Panc1 (cell line): ENCODE measurements at regions not wholly inside any gene's neighbourhood (a gene's known extent, or its start where the extent isn't known, plus 50 kb on each side); places are given as distances from the start of the nearest gene placed in this dataset.

Source experiments
- ATAC-seq: fragments of 200-7000 bp; cut with Tn5 transposase; 2 replicates; pipeline ENCODE4 v1.9.1; 2020; ENCODE audit warnings: mild to moderate bottlenecking, moderate library complexity
- BruUV-seq: library from RNA; stranded (reverse); fragments of 400-500 nt; replicated peaks from 2 replicates; lab custom pipeline; 2021; lab: Mats Ljungman, UMichigan
- CTCF ChIA-PET: fragments of 300-600 bp; sonication (Branson Sonifier 250); formaldehyde crosslinking; loops from one replicate; lab custom pipeline; 2022; ENCODE audit warnings: antibody characterized with exemption; lab: Charles Lee
- POLR2A ChIA-PET: fragments of 300-600 bp; sonication (Branson Sonifier 250); formaldehyde crosslinking; loops from one replicate; lab custom pipeline; 2022; ENCODE audit warnings: antibody characterized with exemption; lab: Charles Lee
- DNase-seq: peaks from one replicate; pipeline ENCODE4 v3.0.0-alpha.2; 2010; ENCODE audit warnings: low read depth, low spot score
- H3K27ac ChIP-seq: 2 replicates; pipeline ENCODE4 v1.5.1; 2011; ENCODE audit warnings: mild to moderate bottlenecking, low read length, inconsistent platforms
- H3K27me3 ChIP-seq: fragments of 200-500 bp; sonication (Bioruptor generic); 2 replicates; pipeline ENCODE4 v1.6.0; 2014; ENCODE audit warnings: low read length, inconsistent platforms; ENCODE audit not compliant: control insufficient read depth, insufficient read depth
- H3K36me3 ChIP-seq: fragments of 200-500 bp; sonication (Bioruptor generic); 2 replicates; pipeline ENCODE4 v1.5.1; 2014; ENCODE audit warnings: inconsistent platforms, mild to moderate bottlenecking, low read length, moderate library complexity; ENCODE audit not compliant: control insufficient read depth, insufficient read depth
- H3K4me1 ChIP-seq: 2 replicates; pipeline ENCODE4 v1.5.1; 2011; ENCODE audit warnings: inconsistent platforms, mild to moderate bottlenecking, low read length, moderate library complexity; ENCODE audit not compliant: control insufficient read depth, insufficient read depth
- H3K4me3 ChIP-seq, 2 experiments: 2 replicates each; pipeline ENCODE4 v1.5.1; 2011 to 2012; ENCODE audit warnings: low read depth in 2 of 2, low read length in 2 of 2, mild to moderate bottlenecking in 2 of 2, inconsistent platforms in 1 of 2, moderate library complexity in 1 of 2
- H3K9me3 ChIP-seq: fragments of 200-500 bp; sonication (Bioruptor generic); 2 replicates; pipeline ENCODE4 v1.5.1; 2014; ENCODE audit warnings: low read depth, mild to moderate bottlenecking, inconsistent platforms, low read length, moderate library complexity; ENCODE audit not compliant: control insufficient read depth, insufficient read depth
- CTCF ChIP-seq: fragments of 450-650 bp; IDR thresholded peaks from 2 replicates; pipeline ENCODE4 v1.5.1; 2017; ENCODE audit warnings: mild to moderate bottlenecking
- POLR2AphosphoS5 ChIP-seq: IDR thresholded peaks from 2 replicates; pipeline ENCODE4 v1.6.1; 2012; ENCODE audit warnings: mild to moderate bottlenecking, low read depth, low read length, moderate library complexity
- SIN3A ChIP-seq: IDR thresholded peaks from 2 replicates; pipeline ENCODE4 v1.6.1; 2012; ENCODE audit warnings: low read depth, mild to moderate bottlenecking, low read length, moderate library complexity, borderline replicate concordance; ENCODE audit not compliant: insufficient read depth
- TCF7L2 ChIP-seq: IDR thresholded peaks from 2 replicates; pipeline ENCODE4 v1.6.1; 2011; ENCODE audit warnings: mild to moderate bottlenecking, low read depth, low read length, inconsistent platforms
- in situ Hi-C: cut with HindIII; loops from 2 replicates; pipeline ENCODE4 v1.10.0; 2016; ENCODE audit warnings: low sequenced_read_pairs, low pct_unique_long_range_greater_than_20kb
- intact Hi-C: fragments of 100-400 bp; cut with micrococcal nuclease; formaldehyde crosslinking; loops from one replicate; pipeline ENCODE4 v1.10.0; 2022; ENCODE audit not compliant: unreplicated experiment
- TF ChIP-seq, protein P1 (sequence below), 2 experiments: IDR thresholded peaks; 2 replicates each; pipeline ENCODE4 v1.6.1; 2011 to 2012; ENCODE audit warnings: low read depth in 2 of 2, control low read depth in 1 of 2, low read length in 1 of 2, mild to moderate bottlenecking in 1 of 2, moderate library complexity in 1 of 2; ENCODE audit not compliant: insufficient read depth in 1 of 2

GRCh38 chr4:180493299-180493698 is 1749.9 kb upstream of the TENM3 start:
- no peak overlapping the region for H3K4me3 ChIP-seq
- intact Hi-C loops: no loop called here
- no peak overlapping the region for H3K27ac ChIP-seq
- CTCF ChIA-PET: no interaction called here
- H3K4me1 ChIP-seq: no peaks in the 10 kb centered on the region
- POLR2A ChIA-PET: no interaction called here
- ATAC-seq (no peak), DNase-seq (no peak)
- BruUV-seq: no TSS peak
- H3K9me3 ChIP-seq: no peaks in the 10 kb centered on the region
- in situ Hi-C loops: no loop called here
- no peaks in the 10 kb centered on the region for H3K36me3 ChIP-seq
- H3K27me3 ChIP-seq: no peaks in the 10 kb centered on the region
- TF ChIP-seq TCF7L2 (no peak), POLR2AphosphoS5 (no peak), CTCF (no peak), SIN3A (no peak)
- TF ChIP-seq, protein P1, sequence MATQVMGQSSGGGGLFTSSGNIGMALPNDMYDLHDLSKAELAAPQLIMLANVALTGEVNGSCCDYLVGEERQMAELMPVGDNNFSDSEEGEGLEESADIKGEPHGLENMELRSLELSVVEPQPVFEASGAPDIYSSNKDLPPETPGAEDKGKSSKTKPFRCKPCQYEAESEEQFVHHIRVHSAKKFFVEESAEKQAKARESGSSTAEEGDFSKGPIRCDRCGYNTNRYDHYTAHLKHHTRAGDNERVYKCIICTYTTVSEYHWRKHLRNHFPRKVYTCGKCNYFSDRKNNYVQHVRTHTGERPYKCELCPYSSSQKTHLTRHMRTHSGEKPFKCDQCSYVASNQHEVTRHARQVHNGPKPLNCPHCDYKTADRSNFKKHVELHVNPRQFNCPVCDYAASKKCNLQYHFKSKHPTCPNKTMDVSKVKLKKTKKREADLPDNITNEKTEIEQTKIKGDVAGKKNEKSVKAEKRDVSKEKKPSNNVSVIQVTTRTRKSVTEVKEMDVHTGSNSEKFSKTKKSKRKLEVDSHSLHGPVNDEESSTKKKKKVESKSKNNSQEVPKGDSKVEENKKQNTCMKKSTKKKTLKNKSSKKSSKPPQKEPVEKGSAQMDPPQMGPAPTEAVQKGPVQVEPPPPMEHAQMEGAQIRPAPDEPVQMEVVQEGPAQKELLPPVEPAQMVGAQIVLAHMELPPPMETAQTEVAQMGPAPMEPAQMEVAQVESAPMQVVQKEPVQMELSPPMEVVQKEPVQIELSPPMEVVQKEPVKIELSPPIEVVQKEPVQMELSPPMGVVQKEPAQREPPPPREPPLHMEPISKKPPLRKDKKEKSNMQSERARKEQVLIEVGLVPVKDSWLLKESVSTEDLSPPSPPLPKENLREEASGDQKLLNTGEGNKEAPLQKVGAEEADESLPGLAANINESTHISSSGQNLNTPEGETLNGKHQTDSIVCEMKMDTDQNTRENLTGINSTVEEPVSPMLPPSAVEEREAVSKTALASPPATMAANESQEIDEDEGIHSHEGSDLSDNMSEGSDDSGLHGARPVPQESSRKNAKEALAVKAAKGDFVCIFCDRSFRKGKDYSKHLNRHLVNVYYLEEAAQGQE (IDR thresholded peaks at IDR 0.05; ENCODE audit: insufficient read depth in 1 of 2, low read depth in 2 of 2, low read length in 1 of 2): no peak

GRCh38 chr4:180500154-180500553 is 1743.0 kb upstream of the TENM3 start:
- intact Hi-C loops (no loop called here), in situ Hi-C loops (no loop called here)
- Histone ChIP-seq H3K4me3 (no peak overlapping the region), H3K36me3 (no peaks in the 10 kb centered on the region), H3K27me3 (no peaks in the 10 kb centered on the region), H3K9me3 (no peaks in the 10 kb centered on the region), H3K4me1 (no peaks in the 10 kb centered on the region), H3K27ac (no peak overlapping the region)
- ATAC-seq (no peak), DNase-seq (no peak)
- POLR2A ChIA-PET: no interaction called here
- CTCF ChIA-PET: no interaction called here
- BruUV-seq: no TSS peak
- TF ChIP-seq TCF7L2 (no peak), CTCF (no peak), SIN3A (no peak), POLR2AphosphoS5 (no peak)
- TF ChIP-seq, protein P1 (IDR thresholded peaks at IDR 0.05; ENCODE audit: insufficient read depth in 1 of 2, low read depth in 2 of 2, low read length in 1 of 2): no peak
